Caco-2 (cell line): ENCODE measurements at regions not wholly inside any gene's neighbourhood (a gene's known extent, or its start where the extent isn't known, plus 50 kb on each side); places are given as distances from the start of the nearest gene placed in this dataset.

ENCODE experiments used
- BruUV-seq: library from RNA; stranded (reverse); fragments of 400-500 nt; replicated peaks from 2 replicates; lab custom pipeline; 2021; lab: Mats Ljungman, UMichigan
- CTCF ChIA-PET: fragments of 300-600 bp; sonication (Branson Sonifier 250); formaldehyde crosslinking; loops from one replicate; lab custom pipeline; 2022; ENCODE audit warnings: antibody characterized with exemption; lab: Charles Lee
- POLR2A ChIA-PET: fragments of 300-600 bp; sonication (Branson Sonifier 250); formaldehyde crosslinking; loops from one replicate; lab custom pipeline; 2022; ENCODE audit warnings: antibody characterized with exemption; lab: Charles Lee
- DNase-seq, 2 experiments: peaks; one replicate each; pipeline versions ENCODE4 v3.0.0 to v3.0.0-alpha.2; 2020 to 2022
- H3K27me3 ChIP-seq: replicated peaks from 2 replicates; pipeline ENCODE4 v1.6.0; 2011; ENCODE audit warnings: low read length; ENCODE audit not compliant: control insufficient read depth, insufficient read depth
- H3K36me3 ChIP-seq: 2 replicates; pipeline ENCODE4 v1.5.1; 2011; ENCODE audit warnings: low read length; ENCODE audit not compliant: control insufficient read depth, insufficient read depth
- H3K4me1 ChIP-seq: fragments of 250-450 bp; sonication (Bioruptor Pico); 2 replicates; pipeline ENCODE4 v1.5.1; 2020; ENCODE audit warnings: mild to moderate bottlenecking
- H3K4me3 ChIP-seq: 2 replicates; pipeline ENCODE4 v1.5.1; 2011; ENCODE audit warnings: low read depth, mild to moderate bottlenecking, control low read depth, low read length
- H3K9me3 ChIP-seq: fragments of 250-450 bp; sonication (Bioruptor Pico); 2 replicates; pipeline ENCODE4 v1.5.1; 2020; ENCODE audit warnings: mild to moderate bottlenecking, moderate library complexity
- H3K27ac Mint-ChIP-seq: one replicate; pipeline ENCODE4 v1.8.0; 2022; ENCODE audit warnings: mixed read lengths; ENCODE audit not compliant: unreplicated experiment
- H3K27me3 Mint-ChIP-seq: one replicate; pipeline ENCODE4 v1.8.0; 2022; ENCODE audit warnings: mixed read lengths; ENCODE audit not compliant: insufficient read depth, unreplicated experiment
- H3K36me3 Mint-ChIP-seq: one replicate; pipeline ENCODE4 v1.8.0; 2022; ENCODE audit warnings: mild to moderate bottlenecking, mixed read lengths; ENCODE audit not compliant: insufficient read depth, unreplicated experiment
- H3K4me1 Mint-ChIP-seq: one replicate; pipeline ENCODE4 v1.8.0; 2022; ENCODE audit warnings: low read depth, mixed read lengths; ENCODE audit not compliant: unreplicated experiment
- H3K4me3 Mint-ChIP-seq: one replicate; pipeline ENCODE4 v1.8.0; 2022; ENCODE audit warnings: mild to moderate bottlenecking, moderate library complexity, mixed read lengths; ENCODE audit not compliant: unreplicated experiment
- H3K9me3 Mint-ChIP-seq: one replicate; pipeline ENCODE4 v1.8.0; 2022; ENCODE audit warnings: mixed read lengths; ENCODE audit not compliant: unreplicated experiment
- CTCF ChIP-seq, 2 experiments: fragments of 200-600 bp in 1 of 2; IDR thresholded peaks; 1 replicate in 1 of 2; 2 replicates in 1 of 2; pipeline versions ENCODE4 v1.5.1 to v1.8.0; 2011 to 2022; ENCODE audit warnings: antibody characterized with exemption in 1 of 2, control low read depth in 1 of 2, inconsistent platforms in 1 of 2, low read depth in 1 of 2, low read length in 1 of 2, mild to moderate bottlenecking in 1 of 2, moderate library complexity in 1 of 2; ENCODE audit not compliant: insufficient read depth in 1 of 2, severe bottlenecking in 1 of 2, unreplicated experiment in 1 of 2
- intact Hi-C: fragments of 100-400 bp; cut with micrococcal nuclease; formaldehyde crosslinking; loops from one replicate; pipeline ENCODE4 v1.10.0; 2022; ENCODE audit not compliant: unreplicated experiment

GRCh38 chr16:6406028-6406427 is 926.6 kb upstream of the RBFOX1 start:
- Histone ChIP-seq H3K36me3 (no peaks in the 10 kb centered on the region), H3K4me3 (no peak overlapping the region), H3K9me3 (no peaks in the 10 kb centered on the region), H3K4me1 (no peaks in the 10 kb centered on the region), H3K27me3 (no peaks in the 10 kb centered on the region)
- POLR2A ChIA-PET: no interaction called here
- no peaks in the 10 kb centered on the region for H3K9me3 Mint-ChIP-seq
- DNase-seq: no peak
- intact Hi-C loops: no loop called here
- no peak overlapping the region for H3K4me3 Mint-ChIP-seq
- no peak for TF ChIP-seq CTCF (IDR thresholded peaks at IDR 0.05; ENCODE audit: insufficient read depth in 1 of 2, low read depth in 1 of 2, low read length in 1 of 2, severe bottlenecking in 1 of 2, unreplicated experiment in 1 of 2)
- H3K4me1 Mint-ChIP-seq: no peaks in the 10 kb centered on the region
- H3K36me3 Mint-ChIP-seq: no peaks in the 10 kb centered on the region
- no peaks in the 10 kb centered on the region for H3K27me3 Mint-ChIP-seq
- CTCF ChIA-PET: no interaction called here
- H3K27ac Mint-ChIP-seq: no peak overlapping the region
- BruUV-seq: no TSS peak

- no peaks in the 10 kb centered on the region for H3K4me1 Mint-ChIP-seq
- BruUV-seq: no TSS peak
- H3K4me3 Mint-ChIP-seq: no peak overlapping the region
- H3K27me3 ChIP-seq: no peaks in the 10 kb centered on the region
- no peaks in the 10 kb centered on the region for H3K36me3 Mint-ChIP-seq
- DNase-seq: no peak
- H3K27me3 Mint-ChIP-seq: peaks cover 2% of the 10 kb centered on the region
- intact Hi-C loops: no loop called here
- ChIA-PET CTCF (no interaction called here), POLR2A (no interaction called here)
- H3K9me3 Mint-ChIP-seq: no peaks in the 10 kb centered on the region
- no peak overlapping the region for H3K27ac Mint-ChIP-seq
- no peaks in the 10 kb centered on the region for H3K9me3 ChIP-seq
- no peaks in the 10 kb centered on the region for H3K4me1 ChIP-seq
- no peaks in the 10 kb centered on the region for H3K36me3 ChIP-seq
- H3K4me3 ChIP-seq: no peak overlapping the region
- no peak for TF ChIP-seq CTCF (IDR thresholded peaks at IDR 0.05; ENCODE audit: insufficient read depth in 1 of 2, low read depth in 1 of 2, low read length in 1 of 2, severe bottlenecking in 1 of 2, unreplicated experiment in 1 of 2)
Observed at GRCh38 chr16:6382924-6383459, 949.7 kb upstream of the RBFOX1 start.

- Histone ChIP-seq H3K4me3 (no peak overlapping the region), H3K27me3 (no peaks in the 10 kb centered on the region), H3K4me1 (no peaks in the 10 kb centered on the region), H3K36me3 (no peaks in the 10 kb centered on the region), H3K9me3 (no peaks in the 10 kb centered on the region)
- H3K4me3 Mint-ChIP-seq: no peak overlapping the region
- no peaks in the 10 kb centered on the region for H3K9me3 Mint-ChIP-seq
- H3K36me3 Mint-ChIP-seq: no peaks in the 10 kb centered on the region
- BruUV-seq: no TSS peak
- intact Hi-C loops: no loop called here
- peaks cover 2% of the 10 kb centered on the region for H3K27me3 Mint-ChIP-seq
- H3K27ac Mint-ChIP-seq: no peak overlapping the region
- CTCF ChIA-PET: no interaction called here
- no peaks in the 10 kb centered on the region for H3K4me1 Mint-ChIP-seq
- no peak for TF ChIP-seq CTCF (IDR thresholded peaks at IDR 0.05; ENCODE audit: insufficient read depth in 1 of 2, low read depth in 1 of 2, low read length in 1 of 2, severe bottlenecking in 1 of 2, unreplicated experiment in 1 of 2)
- POLR2A ChIA-PET: no interaction called here
- DNase-seq: no peak
Observed at GRCh38 chr16:6381896-6382295, 950.7 kb upstream of the RBFOX1 start.
